HS-27A (cell line): ENCODE measurements at regions not wholly inside any gene's neighbourhood (a gene's known extent, or its start where the extent isn't known, plus 50 kb on each side); places are given as distances from the start of the nearest gene placed in this dataset.
"Not testable (repeated sequence)": the region's sequence is repeated elsewhere in the genome, so short reads cannot be mapped to it uniquely, and the experiment has no call there.

Source experiments
- DNase-seq: peaks from one replicate; pipeline ENCODE4 v3.0.0-alpha.2; 2012; ENCODE audit warnings: low read depth, missing footprints

- no peak for DNase-seq
Observed at GRCh38 chr1:192862271-192862670, 53.4 kb downstream of the RGS2 start.

- no peak for DNase-seq
Observed at GRCh38 chr1:192866241-192866868, 57.5 kb downstream of the RGS2 start.

- no peak for DNase-seq
Observed at GRCh38 chr1:192867180-192867579, 58.3 kb downstream of the RGS2 start.

- DNase-seq, result no peak
Observed at GRCh38 chr1:192869308-192869940, 60.6 kb downstream of the RGS2 start.

- no peak for DNase-seq
Observed at GRCh38 chr1:192872010-192872409, 63.2 kb downstream of the RGS2 start.

GRCh38 chr1:192873836-192874235, 65.0 kb downstream of the RGS2 start:
- no peak for DNase-seq

GRCh38 chr1:192876633-192877032, 67.8 kb downstream of the RGS2 start:
- no peak for DNase-seq

- no peak for DNase-seq
Observed at GRCh38 chr1:192877283-192877886, 68.5 kb downstream of the RGS2 start.

GRCh38 chr1:192878249-192878648, 69.4 kb downstream of the RGS2 start:
- DNase-seq, result no peak

- DNase-seq, result no peak
Observed at GRCh38 chr1:192879406-192879805, 70.6 kb downstream of the RGS2 start.

- DNase-seq, result no peak
Observed at GRCh38 chr1:192880231-192880630, 71.4 kb downstream of the RGS2 start.

GRCh38 chr1:192884241-192884640, 75.4 kb downstream of the RGS2 start:
- DNase-seq, result no peak

- DNase-seq, result not testable (repeated sequence)
Observed at GRCh38 chr1:192885387-192885786, 76.5 kb downstream of the RGS2 start.

GRCh38 chr1:192887426-192887825, 78.6 kb downstream of the RGS2 start:
- no peak for DNase-seq

- DNase-seq, result no peak
Observed at GRCh38 chr1:192888574-192888973, 79.7 kb downstream of the RGS2 start.

GRCh38 chr1:192889082-192889481, 80.2 kb downstream of the RGS2 start:
- DNase-seq, result no peak

GRCh38 chr1:192890134-192890533, 81.3 kb downstream of the RGS2 start:
- no peak for DNase-seq

GRCh38 chr1:192892934-192893333, 84.1 kb downstream of the RGS2 start:
- DNase-seq, result no peak

GRCh38 chr1:192895487-192895886, 86.6 kb downstream of the RGS2 start:
- DNase-seq, result not testable (repeated sequence)

- DNase-seq, result no peak
Observed at GRCh38 chr1:192896376-192896775, 87.5 kb downstream of the RGS2 start.

GRCh38 chr1:192901500-192901899, 92.7 kb downstream of the RGS2 start:
- DNase-seq, result no peak

- DNase-seq, result no peak
Observed at GRCh38 chr1:192903142-192903541, 94.3 kb downstream of the RGS2 start.

GRCh38 chr1:192904438-192904895, 95.6 kb downstream of the RGS2 start:
- peak; percentile 29 for DNase-seq
